K562 (cell line): ENCODE measurements at regions not wholly inside any gene's neighbourhood (a gene's known extent, or its start where the extent isn't known, plus 50 kb on each side); places are given as distances from the start of the nearest gene placed in this dataset.

ENCODE experiments used
- EWSR1 ChIP-seq: fragments of 450-650 bp; IDR thresholded peaks from 2 replicates; pipeline ENCODE4 v1.6.1; 2018; ENCODE audit warnings: borderline replicate concordance, mild to moderate bottlenecking, low read depth, moderate library complexity; ENCODE audit not compliant: partially characterized antibody
- RAD21 ChIP-seq, 2 experiments: fragments of 250-450 bp in 1 of 2; fragments of 450-650 bp in 1 of 2; sonication (Bioruptor Pico) in 1 of 2; formaldehyde crosslinking in 1 of 2; IDR thresholded peaks in 1 of 2; conservative IDR thresholded peaks in 1 of 2; 2 replicates each; pipeline versions ENCODE4 v1.4.0 to v1.8.0; 2020 to 2022; ENCODE audit warnings: mild to moderate bottlenecking in 2 of 2, moderate library complexity in 1 of 2
- SREBF1 ChIP-seq: fragments of 150-350 bp; IDR thresholded peaks from 2 replicates; pipeline ENCODE4 v1.6.1; 2014; ENCODE audit warnings: antibody characterized with exemption, low read depth, low read length, borderline replicate concordance
- ZNF274 ChIP-seq: IDR thresholded peaks from 2 replicates; pipeline ENCODE4 v1.6.1; 2011; ENCODE audit warnings: low read depth, mild to moderate bottlenecking, low read length, moderate library complexity, borderline replicate concordance

GRCh38 chr3:30548600-30548999, 57.8 kb upstream of the TGFBR2 start:
- no peak for TF ChIP-seq EWSR1
- no peak for TF ChIP-seq SREBF1
- TF ChIP-seq RAD21 (CRISPR knock-in tag; conservative IDR thresholded peaks at IDR 0.05 in 1 of 2, IDR thresholded peaks at IDR 0.05 in 1 of 2), result no peak
- no peak for TF ChIP-seq ZNF274
